ENCODE measurements at regions not wholly inside any gene's neighbourhood (a gene's known extent, or its start where the extent isn't known, plus 50 kb on each side); places are given as distances from the start of the nearest gene placed in this dataset.

- intact Hi-C loops (cut with micrococcal nuclease) = no loop called here
Observed at GRCh38 chr2:134110532-134110931, 143.3 kb upstream of the MGAT5 start.

GRCh38 chr2:134117676-134118075 is 136.2 kb upstream of the MGAT5 start:
- intact Hi-C loops (cut with micrococcal nuclease) = loop anchor here (1.0 to 5.0 kb wide), 14 partner anchors 90 to 1625 kb away; partner anchors contain the start of genes R3HDM1, RAB3GAP1, UBXN4 and ZRANB3

GRCh38 chr2:134118279-134119116 is 135.4 kb upstream of the MGAT5 start:
- intact Hi-C loops (cut with micrococcal nuclease) = loop anchor here (1.0 to 5.0 kb wide), 17 partner anchors 63 to 1624 kb away; partner anchors contain the start of genes CCNT2, R3HDM1, RAB3GAP1 and UBXN4

- intact Hi-C loops (cut with micrococcal nuclease) = loop anchor here (1.0 to 5.0 kb wide), 8 partner anchors 62 to 1623 kb away; partner anchors contain the start of genes CCNT2, RAB3GAP1 and UBXN4
Observed at GRCh38 chr2:134119117-134119712, 134.7 kb upstream of the MGAT5 start.

- intact Hi-C loops (cut with micrococcal nuclease) = loop anchor here (1.0 to 5.0 kb wide), 8 partner anchors 61 to 1622 kb away; partner anchors contain the start of genes CCNT2, RAB3GAP1 and UBXN4
Observed at GRCh38 chr2:134119713-134120405, 134.0 kb upstream of the MGAT5 start.

- intact Hi-C loops (cut with micrococcal nuclease) = no loop called here
Observed at GRCh38 chr2:134120406-134120732, 133.5 kb upstream of the MGAT5 start.

- intact Hi-C loops (cut with micrococcal nuclease) = no loop called here
Observed at GRCh38 chr2:134120733-134121630, 132.9 kb upstream of the MGAT5 start.

- intact Hi-C loops (cut with micrococcal nuclease) = no loop called here
Observed at GRCh38 chr2:134122610-134123009, 131.3 kb upstream of the MGAT5 start.

- intact Hi-C loops (cut with micrococcal nuclease) = no loop called here
Observed at GRCh38 chr2:134123332-134123731, 130.5 kb upstream of the MGAT5 start.

- intact Hi-C loops (cut with micrococcal nuclease) = no loop called here
Observed at GRCh38 chr2:134124047-134124753, 129.7 kb upstream of the MGAT5 start.

- intact Hi-C loops (cut with micrococcal nuclease) = no loop called here
Observed at GRCh38 chr2:134127496-134127895, 126.4 kb upstream of the MGAT5 start.

GRCh38 chr2:134128746-134129145 is 125.1 kb upstream of the MGAT5 start:
- intact Hi-C loops (cut with micrococcal nuclease) = no loop called here

GRCh38 chr2:134129900-134130537 is 123.9 kb upstream of the MGAT5 start:
- intact Hi-C loops (cut with micrococcal nuclease) = no loop called here

- intact Hi-C loops (cut with micrococcal nuclease) = no loop called here
Observed at GRCh38 chr2:134131681-134132489, 122.0 kb upstream of the MGAT5 start.

GRCh38 chr2:134132490-134132857 is 121.4 kb upstream of the MGAT5 start:
- intact Hi-C loops (cut with micrococcal nuclease) = no loop called here

- intact Hi-C loops (cut with micrococcal nuclease) = no loop called here
Observed at GRCh38 chr2:134133622-134134312, 120.1 kb upstream of the MGAT5 start.

GRCh38 chr2:134134313-134134706 is 119.6 kb upstream of the MGAT5 start:
- intact Hi-C loops (cut with micrococcal nuclease) = no loop called here

GRCh38 chr2:134134827-134135226 is 119.0 kb upstream of the MGAT5 start:
- intact Hi-C loops (cut with micrococcal nuclease) = no loop called here

All from T-helper 1 cell treated with Interleukin-12 subunit alpha and Interleukin-12 subunit beta and Interleukin-4 antibody, amounts not matched to agents 30 ng/mL and 1 ng/mL, for 36 hours (primary cell).